AG09319 (cell line): ENCODE measurements at regions not wholly inside any gene's neighbourhood (a gene's known extent, or its start where the extent isn't known, plus 50 kb on each side); places are given as distances from the start of the nearest gene placed in this dataset.

Experiments used
- DNase-seq: peaks from one replicate; pipeline ENCODE4 v3.0.0-alpha.2; 2010; ENCODE audit warnings: low read depth; ENCODE audit errors: extremely low read depth
- TF ChIP-seq, protein P1 (sequence below): IDR thresholded peaks from 2 replicates; pipeline ENCODE4 v1.5.1; 2011; ENCODE audit warnings: low read depth, mild to moderate bottlenecking, inconsistent platforms, low read length, moderate library complexity

DNA sequence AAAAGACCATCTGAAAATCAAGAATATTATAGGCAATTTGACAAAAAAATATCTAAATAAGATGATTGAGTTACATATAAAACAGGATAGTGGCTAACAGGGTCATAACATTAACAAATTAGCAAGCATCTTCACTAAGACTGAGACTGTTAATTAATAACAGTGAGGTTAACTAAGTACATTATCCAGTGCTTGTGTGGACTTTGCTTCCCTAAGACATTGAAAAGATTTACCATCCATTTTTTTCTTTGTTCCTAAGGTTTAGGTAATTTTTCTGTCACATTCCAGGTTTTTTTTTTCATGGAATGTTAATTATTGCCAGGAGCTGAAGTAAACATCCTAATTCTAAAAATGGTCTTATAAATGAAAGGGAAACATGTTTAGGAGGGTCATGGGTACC lies 227.6 kb downstream of the ANKRD7 start:
- no peak for DNase-seq
- TF ChIP-seq, protein P1, sequence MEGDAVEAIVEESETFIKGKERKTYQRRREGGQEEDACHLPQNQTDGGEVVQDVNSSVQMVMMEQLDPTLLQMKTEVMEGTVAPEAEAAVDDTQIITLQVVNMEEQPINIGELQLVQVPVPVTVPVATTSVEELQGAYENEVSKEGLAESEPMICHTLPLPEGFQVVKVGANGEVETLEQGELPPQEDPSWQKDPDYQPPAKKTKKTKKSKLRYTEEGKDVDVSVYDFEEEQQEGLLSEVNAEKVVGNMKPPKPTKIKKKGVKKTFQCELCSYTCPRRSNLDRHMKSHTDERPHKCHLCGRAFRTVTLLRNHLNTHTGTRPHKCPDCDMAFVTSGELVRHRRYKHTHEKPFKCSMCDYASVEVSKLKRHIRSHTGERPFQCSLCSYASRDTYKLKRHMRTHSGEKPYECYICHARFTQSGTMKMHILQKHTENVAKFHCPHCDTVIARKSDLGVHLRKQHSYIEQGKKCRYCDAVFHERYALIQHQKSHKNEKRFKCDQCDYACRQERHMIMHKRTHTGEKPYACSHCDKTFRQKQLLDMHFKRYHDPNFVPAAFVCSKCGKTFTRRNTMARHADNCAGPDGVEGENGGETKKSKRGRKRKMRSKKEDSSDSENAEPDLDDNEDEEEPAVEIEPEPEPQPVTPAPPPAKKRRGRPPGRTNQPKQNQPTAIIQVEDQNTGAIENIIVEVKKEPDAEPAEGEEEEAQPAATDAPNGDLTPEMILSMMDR = no peak

DNA sequence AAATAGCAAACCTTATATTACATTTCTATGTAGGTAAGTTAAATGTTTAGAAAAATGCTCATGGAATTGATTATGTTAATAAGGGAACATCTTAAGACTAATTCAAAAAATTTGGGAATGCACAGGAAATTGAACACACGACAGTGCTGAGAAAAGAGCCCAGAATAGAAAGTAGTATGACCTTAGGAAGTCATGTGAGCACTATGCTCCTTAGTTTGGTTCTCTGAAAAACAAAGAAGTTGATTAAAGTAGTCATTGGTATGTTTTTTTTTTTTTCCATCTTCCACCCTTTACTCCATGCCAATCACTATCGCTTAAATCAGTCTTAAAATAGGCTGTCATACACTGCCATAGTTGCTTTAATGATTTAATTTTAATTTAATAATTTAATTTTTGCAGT lies 242.9 kb downstream of the ANKRD7 start:
- TF ChIP-seq, protein P1 = no peak
- no peak for DNase-seq

DNA sequence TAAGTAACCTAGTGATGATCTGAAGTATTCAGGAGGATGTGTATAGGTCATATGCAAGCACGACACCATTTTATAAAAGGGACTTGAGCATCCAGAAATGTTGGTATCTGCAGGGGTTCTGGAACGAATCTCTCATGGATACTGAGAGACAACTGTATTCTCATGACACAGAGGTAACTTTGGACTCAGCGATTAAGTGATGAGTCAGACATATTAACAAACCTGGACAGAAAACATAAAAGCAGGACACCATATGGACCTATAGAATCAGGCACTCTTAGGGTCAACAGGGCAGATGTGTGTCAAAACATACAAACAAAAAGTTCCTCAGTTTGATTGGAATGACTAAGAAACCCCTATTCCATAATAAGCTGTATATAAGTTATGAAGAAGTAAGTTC lies 248.1 kb downstream of the ANKRD7 start:
- TF ChIP-seq, protein P1 = no peak
- no peak for DNase-seq

DNA sequence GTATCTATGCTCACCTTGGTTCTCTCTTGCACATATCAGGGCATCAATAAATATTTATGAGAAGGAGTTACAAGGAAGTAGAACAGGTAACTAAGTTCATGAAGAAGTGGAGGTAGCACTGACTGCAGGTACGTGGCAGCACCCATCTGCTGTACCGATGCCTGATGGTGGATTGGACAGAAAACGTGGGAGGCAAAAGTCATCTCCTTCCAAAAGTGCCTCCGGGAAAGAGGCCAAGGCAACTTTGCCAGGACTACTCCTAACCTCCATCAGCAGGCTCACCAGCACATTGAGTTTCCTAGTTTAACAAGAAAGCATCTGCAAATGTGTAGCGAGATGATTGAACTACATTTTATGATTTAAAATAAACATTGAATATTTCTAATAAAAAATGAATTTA lies 248.8 kb downstream of the ANKRD7 start:
- TF ChIP-seq, protein P1 = no peak
- DNase-seq = no peak

DNA sequence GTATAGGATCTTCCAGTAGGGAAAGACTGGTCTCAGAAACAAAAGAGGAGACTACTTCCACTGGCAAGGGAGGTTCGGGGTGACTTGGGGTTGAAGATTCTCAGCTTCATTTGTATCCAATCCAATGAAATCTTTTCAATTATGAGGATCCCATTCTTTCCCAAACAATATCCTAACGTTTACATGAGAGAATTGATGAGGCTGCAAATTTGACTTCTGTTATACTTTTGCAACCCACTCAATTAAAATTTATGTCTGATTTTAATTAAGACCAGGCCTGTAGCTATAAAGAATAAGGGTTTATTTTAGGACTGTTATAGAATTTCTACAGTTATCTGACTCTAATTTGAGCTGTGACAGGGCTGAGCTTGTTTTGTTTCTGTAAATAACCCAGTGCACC lies 251.5 kb downstream of the ANKRD7 start:
- DNase-seq = no peak
- TF ChIP-seq, protein P1 = no peak

DNA sequence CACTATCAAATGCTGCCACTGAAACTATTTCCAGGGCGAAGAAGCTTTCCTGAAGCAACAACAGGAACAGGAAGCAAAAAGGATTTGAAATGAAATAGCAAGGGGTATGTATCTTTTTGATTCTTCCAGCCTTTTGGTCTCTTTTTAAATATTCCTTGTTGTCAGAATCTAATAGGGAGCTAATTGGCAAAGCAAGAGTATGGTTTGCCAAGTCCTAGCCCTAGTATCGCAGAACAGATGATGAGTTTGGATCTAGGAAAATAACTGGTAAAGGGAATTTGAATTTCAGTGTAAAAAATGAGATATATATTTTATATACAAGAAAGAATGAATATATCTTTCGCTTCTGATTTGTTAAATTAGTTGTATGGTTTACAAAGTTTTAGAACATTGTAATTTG lies 252.5 kb downstream of the ANKRD7 start:
- TF ChIP-seq, protein P1 = no peak
- DNase-seq = no peak

DNA sequence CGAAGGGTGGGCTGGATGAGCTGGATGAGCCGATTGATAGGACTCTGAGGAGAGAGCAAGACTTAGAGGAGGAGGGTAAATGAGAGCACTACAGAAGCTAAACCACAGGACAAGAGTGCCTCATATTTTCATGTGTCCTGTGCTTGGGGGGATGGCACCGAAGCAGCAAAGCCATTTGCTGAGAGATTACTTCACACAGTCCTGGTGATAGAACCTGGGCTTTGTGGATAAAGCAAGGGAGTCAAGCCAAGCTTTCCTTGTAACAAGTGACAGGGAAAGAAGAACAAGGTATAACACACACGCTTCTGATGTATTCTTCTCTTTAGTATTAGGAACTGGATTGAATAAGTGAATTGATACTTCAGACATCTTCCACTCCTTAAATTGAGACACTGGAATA lies 253.7 kb downstream of the ANKRD7 start:
- DNase-seq = no peak
- TF ChIP-seq, protein P1 = no peak

DNA sequence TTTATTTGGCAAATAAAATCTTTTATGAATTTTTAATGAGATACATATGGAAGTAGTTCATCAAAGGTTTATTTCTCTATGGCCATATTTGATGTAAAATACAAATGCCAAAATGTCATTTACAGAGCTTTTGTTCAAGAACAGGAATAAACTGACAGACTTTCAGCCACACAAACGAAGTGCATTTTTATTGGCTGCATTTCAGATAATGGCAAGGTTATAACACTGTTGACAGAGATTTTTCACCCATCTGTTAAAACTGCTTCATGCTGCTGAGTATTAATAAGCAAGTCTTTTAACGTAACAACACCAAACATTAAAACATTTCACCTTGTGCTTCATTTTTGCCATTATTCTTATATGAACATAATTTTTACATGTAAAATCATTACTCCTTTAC lies 254.4 kb downstream of the ANKRD7 start:
- no peak for DNase-seq
- TF ChIP-seq, protein P1 = no peak
